H1 (cell line): ENCODE measurements at regions not wholly inside any gene's neighbourhood (a gene's known extent, or its start where the extent isn't known, plus 50 kb on each side); places are given as distances from the start of the nearest gene placed in this dataset.

ENCODE experiments used
- CTCF ChIA-PET: fragments of 300-600 bp; sonication (Branson Sonifier 250); formaldehyde crosslinking; loops from one replicate; lab custom pipeline; 2021; ENCODE audit not compliant: partially characterized antibody; lab: Charles Lee
- POLR2A ChIA-PET: fragments of 300-600 bp; sonication (Branson Sonifier 250); formaldehyde crosslinking; loops from one replicate; lab custom pipeline; 2021; ENCODE audit warnings: inconsistent platforms; ENCODE audit not compliant: partially characterized antibody; lab: Charles Lee
- DNase-seq, 2 experiments: peaks; one replicate each; pipeline versions ENCODE4 v3.0.0 to v3.0.0-alpha.2; 2010 to 2022; ENCODE audit warnings: low spot score in 2 of 2, low read depth in 1 of 2, mixed read lengths in 1 of 2
- FAIRE-seq: peaks from 2 replicates; lab custom pipeline; 2011; peaks lifted over from hg19 to GRCh38; lab: Jason Lieb, UNC
- H2AFZ ChIP-seq: 2 replicates; pipeline ENCODE4 v1.8.1; 2012; ENCODE audit warnings: low read length, inconsistent platforms
- H2AK5ac ChIP-seq: 2 replicates; pipeline ENCODE4 v1.6.1; 2013; ENCODE audit warnings: low read depth, low read length
- H2BK120ac ChIP-seq: replicated peaks from 2 replicates; pipeline ENCODE3; 2013; ENCODE audit warnings: low read depth, low read length, inconsistent platforms
- H2BK12ac ChIP-seq: 2 replicates; pipeline ENCODE4 v1.6.1; 2013; ENCODE audit warnings: low read depth, low read length
- H2BK15ac ChIP-seq: 2 replicates; pipeline ENCODE4 v1.6.1; 2013; ENCODE audit warnings: low read length
- H2BK20ac ChIP-seq: 2 replicates; pipeline ENCODE4 v1.6.1; 2013; ENCODE audit warnings: low read length
- H2BK5ac ChIP-seq: 2 replicates; pipeline ENCODE4 v1.6.1; 2013; ENCODE audit warnings: low read depth, low read length
- H3K14ac ChIP-seq: 2 replicates; pipeline ENCODE4 v1.6.1; 2013; ENCODE audit warnings: inconsistent platforms; ENCODE audit not compliant: insufficient read length
- H3K18ac ChIP-seq: 2 replicates; pipeline ENCODE4 v1.6.1; 2013; ENCODE audit warnings: low read length; ENCODE audit errors: extremely low read depth
- H3K23ac ChIP-seq: 2 replicates; pipeline ENCODE4 v1.6.1; 2013; ENCODE audit warnings: inconsistent platforms; ENCODE audit not compliant: insufficient read length
- H3K23me2 ChIP-seq: 2 replicates; pipeline ENCODE4 v1.6.1; 2013; ENCODE audit warnings: low read depth, low read length
- H3K27ac ChIP-seq: 2 replicates; pipeline ENCODE4 v1.6.1; 2011; ENCODE audit warnings: low read depth, low read length, inconsistent platforms
- H3K27me3 ChIP-seq, 4 experiments: replicated peaks in 1 of 4; 1 replicate in 1 of 4; 2 replicates in 3 of 4; pipeline versions ENCODE4 v1.6.1 to v1.8.1; 2011 to 2013; ENCODE audit warnings: low read length in 3 of 4, mild to moderate bottlenecking in 3 of 4, inconsistent platforms in 2 of 4, mixed read lengths in 2 of 4, moderate library complexity in 1 of 4; ENCODE audit not compliant: control insufficient read depth in 3 of 4, insufficient read depth in 3 of 4; ENCODE audit errors: extremely low read depth in 1 of 4
- H3K36me3 ChIP-seq, 4 experiments: 2 replicates each; pipeline versions ENCODE4 v1.6.1 to v1.8.1; 2011 to 2013; ENCODE audit warnings: mild to moderate bottlenecking in 4 of 4, low read length in 3 of 4, moderate library complexity in 2 of 4, control low read depth in 1 of 4, inconsistent platforms in 1 of 4; ENCODE audit not compliant: insufficient read depth in 4 of 4, control insufficient read depth in 2 of 4
- H3K4ac ChIP-seq: replicated peaks from 2 replicates; pipeline ENCODE3; 2013; ENCODE audit warnings: low read length, low read depth, mixed read lengths, inconsistent platforms; ENCODE audit not compliant: insufficient read length
- H3K4me1 ChIP-seq, 4 experiments: replicated peaks in 1 of 4; 1 replicate in 1 of 4; 2 replicates in 3 of 4; pipeline versions ENCODE4 v1.6.1 to v1.8.1; 2011 to 2013; ENCODE audit warnings: low read length in 3 of 4, inconsistent platforms in 2 of 4, mixed read lengths in 1 of 4; ENCODE audit not compliant: insufficient read depth in 4 of 4, control insufficient read depth in 3 of 4
- H3K4me2 ChIP-seq, 2 experiments: 2 replicates each; pipeline versions ENCODE4 v1.6.1 to v1.8.1; 2011 to 2013; ENCODE audit warnings: low read depth in 2 of 2, low read length in 2 of 2, control low read depth in 1 of 2, inconsistent platforms in 1 of 2, mild to moderate bottlenecking in 1 of 2; ENCODE audit not compliant: insufficient read depth in 1 of 2
- H3K4me3 ChIP-seq, 4 experiments: fragments of 200-600, 300-600 bp in 1 of 4; sonication (generic), shearing (Covaris generic), sonication (Bioruptor Twin) in 1 of 4; 2 replicates each; pipeline versions ENCODE4 v1.5.1 to v1.8.1; 2011 to 2016; ENCODE audit warnings: low read length in 4 of 4, low read depth in 3 of 4, control low read depth in 2 of 4, inconsistent platforms in 2 of 4, mild to moderate bottlenecking in 2 of 4, mixed read lengths in 1 of 4, moderate library complexity in 1 of 4; ENCODE audit not compliant: insufficient read depth in 2 of 4; ENCODE audit errors: extremely low read depth in 1 of 4
- H3K56ac ChIP-seq: replicated peaks from 2 replicates; pipeline ENCODE3; 2013; ENCODE audit warnings: low read depth, mild to moderate bottlenecking, mixed read lengths, low read length, inconsistent platforms; ENCODE audit not compliant: insufficient read length
- H3K79me1 ChIP-seq: 2 replicates; pipeline ENCODE4 v1.6.1; 2013; ENCODE audit warnings: low read depth, low read length, control low read depth
- H3K79me2 ChIP-seq, 2 experiments: 2 replicates each; pipeline versions ENCODE4 v1.6.1 to v1.8.1; 2012 to 2013; ENCODE audit warnings: low read length in 2 of 2, mild to moderate bottlenecking in 2 of 2, inconsistent platforms in 1 of 2; ENCODE audit not compliant: insufficient read depth in 2 of 2, control insufficient read depth in 1 of 2
- H3K9ac ChIP-seq, 4 experiments: replicated peaks in 1 of 4; 1 replicate in 1 of 4; 2 replicates in 3 of 4; pipeline versions ENCODE4 v1.6.1 to v1.8.1; 2011 to 2013; ENCODE audit warnings: low read depth in 3 of 4, low read length in 3 of 4, control low read depth in 2 of 4, mild to moderate bottlenecking in 2 of 4, moderate library complexity in 2 of 4, inconsistent platforms in 1 of 4; ENCODE audit errors: extremely low read depth in 1 of 4
- H3K9me3 ChIP-seq, 2 experiments: 2 replicates each; pipeline versions ENCODE4 v1.6.1 to v1.8.1; 2012 to 2013; ENCODE audit warnings: mild to moderate bottlenecking in 2 of 2, moderate library complexity in 2 of 2, control low read depth in 1 of 2, inconsistent platforms in 1 of 2, low read depth in 1 of 2, low read length in 1 of 2, mixed read lengths in 1 of 2; ENCODE audit not compliant: insufficient read depth in 2 of 2
- H4K20me1 ChIP-seq, 2 experiments: replicated peaks in 1 of 2; 2 replicates each; pipeline versions ENCODE3 to v1.8.1; 2011 to 2013; ENCODE audit warnings: inconsistent platforms in 2 of 2, low read length in 2 of 2, mild to moderate bottlenecking in 1 of 2; ENCODE audit not compliant: insufficient read depth in 2 of 2, control insufficient read depth in 1 of 2
- H4K5ac ChIP-seq: 2 replicates; pipeline ENCODE4 v1.6.1; 2013; ENCODE audit warnings: low read length, low read depth, mixed read lengths, inconsistent platforms; ENCODE audit not compliant: insufficient read length
- H4K8ac ChIP-seq: 2 replicates; pipeline ENCODE4 v1.8.0; 2013; ENCODE audit warnings: mild to moderate bottlenecking, moderate library complexity, low read length, inconsistent platforms; ENCODE audit not compliant: insufficient read depth; ENCODE audit errors: extremely low read depth
- H4K91ac ChIP-seq: replicated peaks from 2 replicates; pipeline ENCODE3; 2013; ENCODE audit warnings: low read length, mixed read lengths, inconsistent platforms; ENCODE audit not compliant: insufficient read length
- EGR1 ChIP-seq: IDR thresholded peaks from 2 replicates; pipeline ENCODE4 v1.6.1; 2011; ENCODE audit warnings: low read depth, low read length, borderline replicate concordance
- GTF2F1 ChIP-seq: IDR thresholded peaks from 2 replicates; pipeline ENCODE4 v1.6.1; 2012; ENCODE audit warnings: low read depth, low read length, improper control_type of control experiment, borderline replicate concordance
- JUN ChIP-seq: IDR thresholded peaks from 2 replicates; pipeline ENCODE4 v1.6.1; 2011; ENCODE audit warnings: low read depth, mild to moderate bottlenecking, improper control_type of control experiment, low read length
- KDM5A ChIP-seq: fragments of 200-600 bp; IDR thresholded peaks from 2 replicates; pipeline ENCODE4 v1.7.1; 2012; ENCODE audit warnings: mild to moderate bottlenecking, low read length, inconsistent platforms, mixed read lengths
- NANOG ChIP-seq: IDR thresholded peaks from 2 replicates; pipeline ENCODE4 v1.6.1; 2011; ENCODE audit warnings: low read length, low read depth, mild to moderate bottlenecking, inconsistent platforms; ENCODE audit not compliant: insufficient read depth, poor library complexity, severe bottlenecking
- PHF8 ChIP-seq: fragments of 200-600 bp; sonication (generic); conservative IDR thresholded peaks from 2 replicates; pipeline ENCODE4 v1.7.1; 2012; ENCODE audit warnings: low read depth, mild to moderate bottlenecking, inconsistent platforms, low read length, moderate library complexity
- POLR2A ChIP-seq, 2 experiments: IDR thresholded peaks; 1 replicate in 1 of 2; 2 replicates in 1 of 2; pipeline ENCODE4 v1.6.1; 2011; ENCODE audit warnings: low read depth in 2 of 2, low read length in 2 of 2, mild to moderate bottlenecking in 2 of 2; ENCODE audit errors: control extremely low read depth in 1 of 2
- POU5F1 ChIP-seq: IDR thresholded peaks from 2 replicates; pipeline ENCODE4 v1.6.1; 2011; ENCODE audit warnings: low read depth, mild to moderate bottlenecking, low read length, moderate library complexity
- RXRA ChIP-seq: IDR thresholded peaks from 2 replicates; pipeline ENCODE4 v1.6.1; 2011; ENCODE audit warnings: low read depth, mild to moderate bottlenecking, low read length, moderate library complexity; ENCODE audit not compliant: insufficient read depth
- SIRT6 ChIP-seq: IDR thresholded peaks from one replicate; pipeline ENCODE4 v1.7.1; 2012; ENCODE audit warnings: low read length, inconsistent platforms
- SP2 ChIP-seq: IDR thresholded peaks from 2 replicates; pipeline ENCODE4 v1.6.1; 2012; ENCODE audit warnings: mild to moderate bottlenecking, low read length, inconsistent platforms
- WGBS, 2 experiments: shearing (Covaris generic) in 1 of 2; methylation state at CpG; one replicate each; pipeline versions ENCODE4 v1.1.6 to v1.1.7; 2013 to 2015; ENCODE audit warnings: low lambda C conversion rate in 2 of 2, mixed read lengths in 2 of 2, inconsistent platforms in 1 of 2, low coverage in 1 of 2, missing lambda C conversion rate in 1 of 2; ENCODE audit not compliant: insufficient replicate concordance in 2 of 2, insufficient coverage in 1 of 2, insufficient read length in 1 of 2; ENCODE audit errors: extremely low coverage in 1 of 2, missing lambda C conversion rate in 1 of 2; 5-methylcytosine and 5-hydroxymethylcytosine counted together

DNA sequence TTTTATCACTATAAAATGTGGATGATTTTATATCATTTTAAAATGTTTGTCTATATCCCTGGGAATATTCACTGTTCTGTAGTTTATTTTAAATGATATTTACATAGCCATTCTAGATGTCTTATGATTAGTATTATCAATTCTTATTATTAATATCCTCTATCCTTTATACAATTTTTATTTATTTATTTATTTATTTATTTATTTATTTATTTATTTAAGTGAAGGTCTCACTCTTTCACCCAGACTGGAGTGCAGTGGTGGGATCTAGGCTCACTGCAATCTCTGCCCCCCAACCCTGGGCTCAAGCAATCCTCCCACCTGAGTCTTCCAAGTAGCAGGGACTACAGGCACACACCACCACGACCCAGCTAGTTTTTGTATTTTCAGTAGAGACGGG is 1848.9 kb downstream of the EFNA5 start:
- Histone ChIP-seq H3K56ac (no peak overlapping the region), H3K23me2 (no peaks in the 10 kb centered on the region), H2BK5ac (no peak overlapping the region), H3K27ac (no peak overlapping the region), H3K4me1 (no peaks in the 10 kb centered on the region), H3K4me2 (no peak overlapping the region), H2BK120ac (no peak overlapping the region), H4K20me1 (no peaks in the 10 kb centered on the region), H3K79me2 (no peaks in the 10 kb centered on the region), H2AFZ (no peak overlapping the region), H3K18ac (no peak overlapping the region), H3K23ac (no peak overlapping the region), H2BK12ac (no peak overlapping the region), H3K9me3 (no peaks in the 10 kb centered on the region), H3K79me1 (no peaks in the 10 kb centered on the region), H2BK15ac (no peak overlapping the region), H2AK5ac (no peak overlapping the region), H3K27me3 (no peaks in the 10 kb centered on the region), H2BK20ac (no peak overlapping the region), H3K36me3 (no peaks in the 10 kb centered on the region), H4K91ac (no peak overlapping the region), H4K5ac (no peak overlapping the region), H3K4ac (no peak overlapping the region), H3K4me3 (no peak overlapping the region), H4K8ac (no peak overlapping the region), H3K14ac (no peak overlapping the region), H3K9ac (no peak overlapping the region)
- TF ChIP-seq GTF2F1 (no peak), POU5F1 (no peak), JUN (no peak), POLR2A (IDR thresholded peaks at IDR 0.05; ENCODE audit: control extremely low read depth in 1 of 2, low read depth in 2 of 2, low read length in 2 of 2) (no peak), KDM5A (no peak), PHF8 (no peak), SP2 (no peak), NANOG (no peak), EGR1 (no peak), RXRA (no peak), SIRT6 (no peak)
- DNase-seq (no peak), FAIRE-seq (no peak)
- POLR2A ChIA-PET: no interaction called here
- 86% methylated on average over 2 of the region's 2 CpGs; no CpG with 5 or more reads in 1 of the 2 experiments for WGBS, 2 experiments
- CTCF ChIA-PET: no interaction called here
